ENCODE measurements at regions not wholly inside any gene's neighbourhood (a gene's known extent, or its start where the extent isn't known, plus 50 kb on each side); places are given as distances from the start of the nearest gene placed in this dataset.

- no peak for DNase-seq
Measured at GRCh38 chr7:155217634-155218033, 80.0 kb upstream of the INSIG1 start.

- no peak for DNase-seq
Measured at GRCh38 chr7:155218276-155219153, 79.2 kb upstream of the INSIG1 start.

GRCh38 chr7:155219154-155219531 is 78.5 kb upstream of the INSIG1 start:
- DNase-seq, result no peak

GRCh38 chr7:155219947-155220769 is 77.5 kb upstream of the INSIG1 start:
- no peak for DNase-seq

- no peak for DNase-seq
Measured at GRCh38 chr7:155220903-155221302, 76.8 kb upstream of the INSIG1 start.

GRCh38 chr7:155221547-155221946 is 76.1 kb upstream of the INSIG1 start:
- DNase-seq, result no peak

- no peak for DNase-seq
Measured at GRCh38 chr7:155222061-155222460, 75.6 kb upstream of the INSIG1 start.

GRCh38 chr7:155222573-155222972 is 75.1 kb upstream of the INSIG1 start:
- DNase-seq, result no peak

- DNase-seq, result no peak
Measured at GRCh38 chr7:155223021-155223420, 74.7 kb upstream of the INSIG1 start.

GRCh38 chr7:155223503-155223902 is 74.2 kb upstream of the INSIG1 start:
- DNase-seq, result no peak

- no peak for DNase-seq
Measured at GRCh38 chr7:155224116-155224811, 73.4 kb upstream of the INSIG1 start.

- no peak for DNase-seq
Measured at GRCh38 chr7:155225095-155225494, 72.6 kb upstream of the INSIG1 start.

- no peak for DNase-seq
Measured at GRCh38 chr7:155225516-155225915, 72.2 kb upstream of the INSIG1 start.

- no peak for DNase-seq
Measured at GRCh38 chr7:155226261-155227003, 71.2 kb upstream of the INSIG1 start.

- DNase-seq, result no peak
Measured at GRCh38 chr7:155227004-155227787, 70.5 kb upstream of the INSIG1 start.

- DNase-seq, result no peak
Measured at GRCh38 chr7:155227788-155228458, 69.8 kb upstream of the INSIG1 start.

- DNase-seq, result no peak
Measured at GRCh38 chr7:155228459-155228845, 69.2 kb upstream of the INSIG1 start.

GRCh38 chr7:155228894-155229293 is 68.8 kb upstream of the INSIG1 start:
- no peak for DNase-seq

GRCh38 chr7:155229548-155230168 is 68.0 kb upstream of the INSIG1 start:
- no peak for DNase-seq

GRCh38 chr7:155230169-155230593 is 67.5 kb upstream of the INSIG1 start:
- DNase-seq, result no peak
